ENCODE measurements at regions not wholly inside any gene's neighbourhood (a gene's known extent, or its start where the extent isn't known, plus 50 kb on each side); places are given as distances from the start of the nearest gene placed in this dataset.
"Not testable (repeated sequence)": the region's sequence is repeated elsewhere in the genome, so short reads cannot be mapped to it uniquely, and the experiment has no call there.

- H3K4me3 Mint-ChIP-seq = no peak overlapping the region
- no peak for DNase-seq
These were observed 70.2 kb upstream of the KIF26B start for GRCh38 chr1:245084551-245084950.

GRCh38 chr1:245079021-245079609 lies 75.7 kb upstream of the KIF26B start:
- H3K27ac Mint-ChIP-seq = no peak overlapping the region
- H3K9me3 Mint-ChIP-seq = no peaks in the 10 kb centered on the region
- H3K4me1 Mint-ChIP-seq = no peaks in the 10 kb centered on the region
- H3K36me3 Mint-ChIP-seq (ENCODE audit: low read depth) = no peaks in the 10 kb centered on the region
- H3K27me3 Mint-ChIP-seq = peaks cover 2% of the 10 kb centered on the region
- no peak overlapping the region for H3K4me3 Mint-ChIP-seq
- intact Hi-C loops (cut with micrococcal nuclease) = no loop called here
- no peak for DNase-seq

More at GRCh38 chr1:245084551-245084950, 70.2 kb upstream of the KIF26B start:
- peaks cover 2% of the 10 kb centered on the region for H3K4me1 Mint-ChIP-seq
- intact Hi-C loops (cut with micrococcal nuclease) = no loop called here
- no peak overlapping the region for H3K27ac Mint-ChIP-seq
- no peaks in the 10 kb centered on the region for H3K36me3 Mint-ChIP-seq (ENCODE audit: low read depth)
- no peaks in the 10 kb centered on the region for H3K27me3 Mint-ChIP-seq
- H3K9me3 Mint-ChIP-seq = no peaks in the 10 kb centered on the region

- no peaks in the 10 kb centered on the region for H3K4me1 Mint-ChIP-seq
- no peaks in the 10 kb centered on the region for H3K36me3 Mint-ChIP-seq (ENCODE audit: low read depth)
- peaks cover 2% of the 10 kb centered on the region for H3K27me3 Mint-ChIP-seq
- intact Hi-C loops (cut with micrococcal nuclease) = no loop called here
- H3K27ac Mint-ChIP-seq = no peak overlapping the region
- no peak for DNase-seq
- H3K9me3 Mint-ChIP-seq = no peaks in the 10 kb centered on the region
- no peak overlapping the region for H3K4me3 Mint-ChIP-seq
These were observed 79.9 kb upstream of the KIF26B start for GRCh38 chr1:245074898-245075297.

GRCh38 chr1:245074232-245074747 lies 80.5 kb upstream of the KIF26B start:
- peaks cover 2% of the 10 kb centered on the region for H3K27me3 Mint-ChIP-seq
- H3K4me3 Mint-ChIP-seq = no peak overlapping the region
- no peak overlapping the region for H3K27ac Mint-ChIP-seq
- no peaks in the 10 kb centered on the region for H3K36me3 Mint-ChIP-seq (ENCODE audit: low read depth)
- H3K9me3 Mint-ChIP-seq = no peaks in the 10 kb centered on the region
- no peak for DNase-seq
- no peaks in the 10 kb centered on the region for H3K4me1 Mint-ChIP-seq
- intact Hi-C loops (cut with micrococcal nuclease) = no loop called here

GRCh38 chr1:245070836-245071615 lies 83.8 kb upstream of the KIF26B start:
- H3K4me3 Mint-ChIP-seq = no peak overlapping the region
- no peaks in the 10 kb centered on the region for H3K9me3 Mint-ChIP-seq
- H3K4me1 Mint-ChIP-seq = no peaks in the 10 kb centered on the region
- no peak for DNase-seq
- H3K36me3 Mint-ChIP-seq (ENCODE audit: low read depth) = no peaks in the 10 kb centered on the region
- H3K27me3 Mint-ChIP-seq = peaks cover 2% of the 10 kb centered on the region
- intact Hi-C loops (cut with micrococcal nuclease) = no loop called here
- no peak overlapping the region for H3K27ac Mint-ChIP-seq

GRCh38 chr1:245067257-245067656 lies 87.5 kb upstream of the KIF26B start:
- Mint-ChIP-seq H3K4me3 (no peak overlapping the region), H3K27ac (no peak overlapping the region), H3K9me3 (no peaks in the 10 kb centered on the region), H3K27me3 (no peaks in the 10 kb centered on the region), H3K36me3 (ENCODE audit: low read depth) (no peaks in the 10 kb centered on the region), H3K4me1 (no peaks in the 10 kb centered on the region)
- DNase-seq = no peak
- intact Hi-C loops (cut with micrococcal nuclease) = no loop called here

- intact Hi-C loops (cut with micrococcal nuclease) = no loop called here
- Mint-ChIP-seq H3K36me3 (ENCODE audit: low read depth) (no peaks in the 10 kb centered on the region), H3K27me3 (peaks cover 7% of the 10 kb centered on the region), H3K9me3 (no peaks in the 10 kb centered on the region), H3K4me3 (no peak overlapping the region), H3K4me1 (no peaks in the 10 kb centered on the region), H3K27ac (no peak overlapping the region)
- no peak for DNase-seq
These were observed 92.0 kb upstream of the KIF26B start for GRCh38 chr1:245062741-245063305.

GRCh38 chr1:245061808-245062207 lies 93.0 kb upstream of the KIF26B start:
- DNase-seq; H3K9me3 Mint-ChIP-seq; H3K4me1 Mint-ChIP-seq; intact Hi-C loops (cut with micrococcal nuclease); H3K27ac Mint-ChIP-seq; H3K36me3 Mint-ChIP-seq (ENCODE audit: low read depth); H3K27me3 Mint-ChIP-seq; H3K4me3 Mint-ChIP-seq: not testable (repeated sequence)

- Mint-ChIP-seq H3K36me3 (ENCODE audit: low read depth) (no peaks in the 10 kb centered on the region), H3K4me1 (no peaks in the 10 kb centered on the region), H3K27ac (no peak overlapping the region), H3K9me3 (no peaks in the 10 kb centered on the region), H3K27me3 (peaks cover 7% of the 10 kb centered on the region), H3K4me3 (no peak overlapping the region)
- DNase-seq = no peak
- intact Hi-C loops (cut with micrococcal nuclease) = no loop called here
These were observed 94.0 kb upstream of the KIF26B start for GRCh38 chr1:245060684-245061374.

GRCh38 chr1:245059806-245060424 lies 94.9 kb upstream of the KIF26B start:
- no peak for DNase-seq
- H3K4me1 Mint-ChIP-seq = no peaks in the 10 kb centered on the region
- H3K9me3 Mint-ChIP-seq = no peaks in the 10 kb centered on the region
- H3K27me3 Mint-ChIP-seq = peaks cover 9% of the 10 kb centered on the region
- H3K4me3 Mint-ChIP-seq = no peak overlapping the region
- H3K36me3 Mint-ChIP-seq (ENCODE audit: low read depth) = no peaks in the 10 kb centered on the region
- intact Hi-C loops (cut with micrococcal nuclease) = no loop called here
- H3K27ac Mint-ChIP-seq = no peak overlapping the region

- peaks cover 9% of the 10 kb centered on the region for H3K27me3 Mint-ChIP-seq
- no peak overlapping the region for H3K27ac Mint-ChIP-seq
- no peak for DNase-seq
- H3K9me3 Mint-ChIP-seq = no peaks in the 10 kb centered on the region
- H3K36me3 Mint-ChIP-seq (ENCODE audit: low read depth) = no peaks in the 10 kb centered on the region
- no peak overlapping the region for H3K4me3 Mint-ChIP-seq
- intact Hi-C loops (cut with micrococcal nuclease) = no loop called here
- peaks cover 2% of the 10 kb centered on the region for H3K4me1 Mint-ChIP-seq
These were observed 95.9 kb upstream of the KIF26B start for GRCh38 chr1:245058882-245059281.

GRCh38 chr1:245058436-245058835 lies 96.3 kb upstream of the KIF26B start:
- no peak for DNase-seq
- Mint-ChIP-seq H3K36me3 (ENCODE audit: low read depth) (no peaks in the 10 kb centered on the region), H3K27me3 (peaks cover 9% of the 10 kb centered on the region), H3K4me3 (no peak overlapping the region), H3K4me1 (peaks cover 2% of the 10 kb centered on the region), H3K27ac (no peak overlapping the region), H3K9me3 (no peaks in the 10 kb centered on the region)
- intact Hi-C loops (cut with micrococcal nuclease) = no loop called here

- DNase-seq = no peak
- no peaks in the 10 kb centered on the region for H3K9me3 Mint-ChIP-seq
- H3K27me3 Mint-ChIP-seq = peaks cover 10% of the 10 kb centered on the region
- no peak overlapping the region for H3K27ac Mint-ChIP-seq
- no peaks in the 10 kb centered on the region for H3K36me3 Mint-ChIP-seq (ENCODE audit: low read depth)
- intact Hi-C loops (cut with micrococcal nuclease) = no loop called here
- no peak overlapping the region for H3K4me3 Mint-ChIP-seq
- H3K4me1 Mint-ChIP-seq = peaks cover 5% of the 10 kb centered on the region
These were observed 97.9 kb upstream of the KIF26B start for GRCh38 chr1:245056913-245057312.
